NCI-H82 treated with DMSO at 0.1 percent for 48 hours (cell line): ENCODE measurements at regions not wholly inside any gene's neighbourhood (a gene's known extent, or its start where the extent isn't known, plus 50 kb on each side); places are given as distances from the start of the nearest gene placed in this dataset.

Source experiments
- DNase-seq: peaks from one replicate; lab custom pipeline; 2025; ENCODE audit not compliant: unreplicated experiment; lab: John Stamatoyannopoulos, UW

DNA sequence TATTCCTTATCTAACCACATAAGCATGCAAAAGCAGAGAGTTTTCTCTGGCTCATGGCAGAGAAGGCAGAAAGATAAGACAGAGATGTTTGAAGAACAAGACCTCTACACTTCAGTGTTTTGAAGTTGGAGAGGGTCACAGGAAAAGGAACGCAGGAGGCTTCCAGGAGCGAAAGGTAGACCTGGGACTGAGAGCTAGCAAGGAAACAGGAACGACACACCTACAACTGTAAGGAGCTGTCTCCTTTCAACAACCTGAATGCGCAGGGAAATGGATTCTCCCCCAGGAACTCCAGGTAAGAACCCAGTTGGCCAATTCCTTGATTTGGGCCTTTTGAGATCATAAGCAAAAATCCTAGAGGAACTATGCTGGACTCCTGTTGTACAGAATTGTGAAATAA lies 746.6 kb upstream of the DDX18 start:
- no peak for DNase-seq

DNA sequence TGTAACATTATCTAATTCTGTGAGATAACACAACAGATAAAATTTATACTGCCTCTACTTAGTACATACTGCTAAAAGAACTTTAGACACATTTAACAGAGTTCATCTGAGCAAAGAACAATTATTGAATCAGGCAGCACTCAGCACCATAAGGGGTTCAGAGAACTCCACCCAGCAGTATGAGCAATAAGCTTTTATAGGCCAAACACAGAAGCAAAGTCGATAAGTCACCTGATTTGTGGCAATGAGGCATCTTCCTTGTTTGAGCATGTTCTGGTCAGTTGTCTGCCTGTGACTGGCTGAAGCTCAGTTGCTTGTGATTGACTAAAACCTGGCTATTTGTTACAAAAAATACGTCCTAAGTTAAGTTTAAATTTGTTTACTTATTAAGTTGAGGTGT lies 746.1 kb upstream of the DDX18 start:
- DNase-seq = no peak

DNA sequence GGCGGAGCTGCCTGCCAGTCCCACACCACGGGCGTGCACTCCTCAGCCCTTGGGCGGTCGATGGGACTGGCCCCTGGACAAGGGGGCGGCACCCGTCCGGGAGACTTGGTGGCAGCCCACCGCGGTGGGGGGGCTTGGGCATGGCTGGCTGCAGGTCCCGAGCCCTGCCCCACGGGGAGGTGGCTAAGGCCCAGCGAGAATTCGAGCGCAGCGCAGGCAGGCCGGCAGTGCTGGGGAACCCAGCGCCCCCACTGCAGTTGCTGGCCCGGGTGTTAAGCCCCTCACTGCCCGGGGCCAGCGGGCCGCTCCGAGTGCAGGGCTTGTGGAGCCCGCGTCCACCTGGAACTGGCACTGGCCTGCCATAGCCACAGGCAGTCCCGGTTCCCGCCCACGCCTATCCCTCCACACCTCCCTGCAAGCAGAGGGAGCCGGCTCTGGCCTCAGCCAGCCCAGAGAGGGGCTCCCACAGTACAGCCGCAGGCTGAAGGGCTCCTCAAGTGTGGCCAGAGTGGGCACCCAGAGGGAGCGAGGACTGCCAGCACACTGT lies 742.9 kb upstream of the DDX18 start:
- no peak for DNase-seq

DNA sequence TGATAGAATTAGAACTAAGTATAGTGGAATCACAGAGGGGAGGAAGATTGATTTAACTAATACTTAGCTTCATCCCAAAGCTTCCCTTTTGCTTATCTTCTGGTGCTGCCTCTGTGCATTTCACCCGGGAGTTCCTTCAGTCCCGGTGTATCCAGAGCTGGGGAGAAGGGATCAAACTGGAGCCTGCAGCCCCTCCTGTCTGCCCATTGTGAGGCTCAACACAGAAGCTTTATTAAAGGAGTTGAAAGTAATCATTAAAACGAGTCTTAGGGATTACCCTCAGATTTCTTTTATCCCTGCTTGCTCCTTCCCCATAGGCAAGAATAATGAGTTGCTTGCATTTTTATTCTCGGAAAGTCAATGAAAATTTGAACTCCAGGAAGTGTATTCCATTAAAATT lies 739.7 kb upstream of the DDX18 start:
- DNase-seq = no peak

DNA sequence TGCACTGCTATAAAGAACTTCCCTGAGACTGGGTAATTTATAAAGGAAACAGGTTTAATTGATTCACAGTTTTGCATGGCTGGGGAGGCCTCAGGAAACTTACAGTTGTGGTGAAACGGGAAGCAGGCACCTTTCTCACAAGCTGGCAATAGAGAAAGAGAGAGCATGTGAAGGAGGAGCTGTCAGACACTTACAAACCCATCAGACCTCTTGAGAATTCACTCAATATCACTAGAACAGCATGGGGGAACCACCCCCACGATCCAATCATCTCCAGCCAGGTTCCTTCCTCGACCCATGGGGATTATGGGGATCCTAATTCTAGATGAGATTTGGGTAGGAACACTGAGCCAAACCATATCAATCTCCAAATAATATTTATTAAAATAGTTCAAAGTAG lies 729.2 kb upstream of the DDX18 start:
- DNase-seq = no peak

DNA sequence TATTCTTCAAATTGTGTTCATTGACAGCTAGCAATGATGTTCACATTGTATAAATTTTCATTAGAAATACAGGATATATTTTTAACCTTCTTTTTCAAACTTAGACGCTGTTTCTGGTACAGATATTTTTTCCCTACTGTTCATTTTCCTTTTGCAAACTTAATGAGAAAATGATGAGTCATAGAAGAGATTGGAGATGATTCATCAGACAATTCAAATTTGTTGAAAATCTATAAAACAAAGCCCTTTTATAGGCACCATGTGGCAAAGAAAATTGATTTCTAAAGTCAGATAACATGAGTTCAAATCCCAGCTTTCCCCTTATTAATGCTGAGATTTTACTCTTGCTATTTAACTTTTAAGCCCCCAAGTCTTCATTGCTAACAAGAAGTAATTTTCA lies 728.8 kb upstream of the DDX18 start:
- no peak for DNase-seq

DNA sequence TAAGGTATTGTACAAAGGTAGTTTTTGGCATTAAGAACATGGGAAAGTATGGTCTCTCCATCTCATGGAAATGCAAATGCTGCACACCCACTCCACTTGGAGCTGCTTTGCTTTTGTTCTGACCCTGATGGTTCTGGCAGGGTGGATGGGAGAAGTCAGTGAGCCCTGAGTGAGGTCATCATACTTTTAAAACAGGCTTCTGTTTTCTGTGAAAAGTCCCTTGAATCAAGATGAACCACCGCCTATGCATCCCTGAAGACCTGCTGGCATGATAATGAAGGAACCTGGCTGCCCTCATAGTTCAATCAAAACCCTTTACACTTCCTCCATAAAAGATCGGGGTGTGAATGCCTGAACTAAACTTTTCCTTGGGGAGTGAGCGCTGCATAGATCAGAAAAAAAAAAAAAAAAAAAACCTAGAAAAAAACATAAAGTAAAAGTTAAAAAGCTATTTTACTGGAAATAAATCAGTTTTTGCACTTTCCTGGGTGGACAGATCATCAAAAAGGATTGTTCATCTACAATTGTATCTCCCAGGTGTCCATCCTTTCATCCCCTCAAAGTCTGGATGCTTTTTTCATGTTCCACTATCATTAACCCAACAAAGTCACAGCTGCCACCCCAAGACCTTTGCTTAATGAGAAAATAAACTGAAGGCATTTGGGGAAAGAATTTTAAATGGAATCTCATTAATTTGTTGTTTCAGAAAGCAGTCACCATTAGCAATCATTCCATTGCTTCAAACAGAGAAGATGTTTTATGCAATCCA lies 728.1 kb upstream of the DDX18 start:
- no peak for DNase-seq

DNA sequence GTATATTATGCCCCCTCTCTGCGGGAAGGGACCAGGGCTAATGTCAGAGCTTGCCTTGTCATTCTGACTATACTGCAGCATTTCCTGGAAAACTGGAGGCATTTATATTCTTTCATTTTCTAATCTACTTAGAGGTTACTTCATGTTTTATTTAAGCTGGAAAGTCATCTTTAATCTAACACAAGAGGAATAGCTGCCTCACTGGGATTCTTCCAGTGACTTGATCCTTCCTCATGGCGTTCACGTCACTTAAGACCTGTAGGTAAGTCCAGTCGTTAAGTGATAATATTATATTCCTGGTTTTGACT lies 727.6 kb upstream of the DDX18 start:
- no peak for DNase-seq

DNA sequence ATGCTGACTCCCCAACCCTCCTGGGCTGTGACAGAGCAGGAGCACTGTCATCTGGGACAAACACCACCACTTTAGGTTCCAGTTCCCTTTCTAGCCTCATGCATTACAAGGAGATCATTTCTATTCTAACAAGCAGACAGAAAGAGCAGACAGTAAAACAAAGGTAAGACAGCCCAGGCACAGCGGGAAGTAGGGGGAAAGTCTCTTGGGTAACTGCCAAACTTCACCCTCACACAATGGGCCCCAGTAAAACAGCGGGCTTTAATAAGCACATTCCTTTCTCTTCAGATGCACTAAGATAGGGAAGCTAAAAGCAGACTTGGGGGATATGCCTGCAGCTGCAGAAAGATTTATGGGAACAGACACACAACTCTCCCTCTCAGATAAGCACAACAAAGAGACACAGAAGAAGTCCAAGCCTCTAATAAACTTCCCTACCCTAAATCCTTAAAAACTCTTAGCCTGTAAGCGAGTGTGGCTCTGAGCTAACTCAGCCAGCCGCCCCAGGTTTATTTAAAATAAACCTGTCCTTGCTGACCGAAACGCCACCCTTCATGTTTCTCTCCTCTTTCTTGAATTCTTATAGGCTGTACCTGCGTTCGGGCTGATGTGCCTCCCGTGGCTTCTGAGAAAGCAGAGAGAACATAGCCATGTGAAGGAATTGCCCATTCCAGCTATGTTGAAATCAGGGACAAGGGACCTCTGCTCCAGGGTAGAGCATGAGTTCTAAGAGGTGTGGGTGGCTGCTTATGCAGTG lies 726.8 kb upstream of the DDX18 start:
- DNase-seq = no peak

DNA sequence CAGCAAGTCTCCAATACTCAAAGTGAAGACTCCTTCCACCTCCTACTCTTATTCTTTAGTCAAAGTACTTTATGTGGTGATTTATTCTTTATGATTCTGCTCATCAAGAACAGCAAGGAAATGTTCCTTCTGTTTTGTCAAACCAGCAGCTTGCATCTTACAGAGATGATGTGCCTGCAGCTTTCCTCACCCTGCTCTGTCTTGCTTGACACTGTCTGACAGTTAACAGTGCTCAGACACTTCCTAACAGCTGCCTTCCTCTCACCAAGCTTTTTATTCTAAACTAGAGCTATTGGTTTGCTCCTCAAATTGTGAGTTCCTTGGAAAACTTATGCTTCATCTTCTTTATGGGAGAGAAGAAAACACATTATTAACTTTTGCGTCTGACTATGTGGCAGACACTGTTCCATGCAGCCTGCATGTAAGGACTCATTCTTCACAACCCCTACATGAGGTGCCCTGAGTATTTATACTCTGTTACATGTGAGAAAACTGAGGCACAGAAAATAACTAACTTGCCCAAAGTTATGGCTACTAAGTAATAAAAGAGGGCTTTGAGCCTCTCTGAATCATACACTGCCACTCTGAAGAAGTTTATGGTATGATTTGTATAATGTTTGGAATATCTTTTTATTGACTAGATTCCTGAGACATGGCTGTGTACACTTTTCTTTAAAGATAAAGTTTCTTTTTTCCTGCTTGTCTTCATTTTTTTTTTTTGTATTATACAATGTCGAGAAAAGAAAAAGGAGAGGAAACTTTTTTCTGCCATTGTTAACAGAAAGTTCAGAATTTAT lies 723.3 kb upstream of the DDX18 start:
- no peak for DNase-seq

DNA sequence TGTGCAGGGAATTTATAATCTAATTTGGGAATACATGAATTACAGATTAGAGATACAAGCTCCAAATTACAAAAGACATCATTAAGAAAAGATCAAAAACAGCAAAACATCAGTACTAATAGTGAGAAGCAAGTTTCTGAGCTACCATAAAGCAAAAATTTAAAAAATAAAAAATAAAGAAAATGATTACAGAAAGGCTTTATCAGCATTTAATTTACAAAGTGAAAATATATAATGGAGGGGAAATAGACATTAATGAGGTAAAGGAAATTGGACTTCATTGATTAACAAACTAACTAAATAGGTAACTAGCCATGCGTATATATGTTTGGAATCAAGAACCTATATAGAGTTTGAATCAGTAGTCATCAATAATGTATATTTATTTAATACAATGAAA lies 712.9 kb upstream of the DDX18 start:
- no peak for DNase-seq

DNA sequence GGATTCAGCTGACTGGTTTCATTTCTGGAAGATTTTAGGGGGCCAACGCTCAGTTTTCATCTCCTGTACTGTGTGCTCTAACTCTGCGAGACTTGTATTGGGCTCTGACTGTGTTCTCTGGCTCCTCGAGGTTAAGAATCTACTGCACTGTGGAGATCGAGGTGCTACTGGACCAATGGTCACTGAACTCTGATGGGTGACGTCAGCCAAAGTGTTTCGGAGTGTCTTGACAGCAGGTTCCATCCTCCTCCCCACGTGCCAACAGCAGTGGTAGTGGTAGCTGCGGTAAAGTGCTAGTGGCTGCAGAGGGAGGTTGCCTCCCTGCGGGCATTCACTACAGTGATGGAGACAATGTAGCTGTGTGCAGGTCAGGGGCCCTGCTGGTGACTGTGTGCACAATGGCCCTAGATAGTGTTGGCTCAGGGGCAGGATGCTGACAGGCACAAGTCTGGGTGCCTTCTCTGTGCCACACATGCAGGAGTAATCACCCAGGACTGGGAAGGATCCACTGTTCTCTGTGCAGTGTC lies 705.7 kb upstream of the DDX18 start:
- no peak for DNase-seq

DNA sequence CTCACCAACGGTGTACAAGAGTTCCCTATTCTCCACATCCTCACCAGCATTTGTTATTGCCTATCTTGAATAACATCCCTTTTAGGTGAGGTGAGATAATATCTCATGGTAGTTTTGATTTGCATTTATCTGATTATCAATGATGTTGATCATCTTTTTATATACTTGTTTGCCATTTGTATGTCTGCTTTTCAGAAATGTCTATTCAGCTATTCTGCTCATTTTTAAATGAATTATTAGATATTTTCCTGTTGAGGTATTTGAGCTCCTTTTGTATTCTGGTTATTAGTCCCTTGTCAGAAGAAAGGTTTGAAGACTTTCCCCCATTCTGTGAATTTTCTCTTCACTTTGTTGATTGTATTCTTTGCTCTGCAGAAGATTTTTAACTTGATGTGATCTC lies 695.5 kb upstream of the DDX18 start:
- no peak for DNase-seq

DNA sequence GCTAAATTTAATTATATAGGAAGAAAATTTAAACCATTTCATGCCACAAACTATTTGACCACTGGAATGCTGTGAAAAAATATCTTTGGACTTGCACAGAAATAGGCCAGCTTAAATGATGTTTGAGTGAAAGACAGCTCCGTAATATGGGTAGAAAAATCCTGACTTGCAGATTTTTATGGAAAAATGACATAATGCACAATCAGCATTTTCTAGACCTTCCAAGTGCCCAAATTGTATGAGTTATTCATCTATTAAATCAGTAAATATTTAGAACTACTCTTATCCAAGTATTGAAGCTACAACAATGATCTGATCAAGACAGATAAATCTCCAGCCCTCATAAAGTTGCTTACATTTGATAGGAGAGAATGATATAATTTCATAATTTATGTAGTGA lies 691.1 kb upstream of the DDX18 start:
- DNase-seq = no peak

DNA sequence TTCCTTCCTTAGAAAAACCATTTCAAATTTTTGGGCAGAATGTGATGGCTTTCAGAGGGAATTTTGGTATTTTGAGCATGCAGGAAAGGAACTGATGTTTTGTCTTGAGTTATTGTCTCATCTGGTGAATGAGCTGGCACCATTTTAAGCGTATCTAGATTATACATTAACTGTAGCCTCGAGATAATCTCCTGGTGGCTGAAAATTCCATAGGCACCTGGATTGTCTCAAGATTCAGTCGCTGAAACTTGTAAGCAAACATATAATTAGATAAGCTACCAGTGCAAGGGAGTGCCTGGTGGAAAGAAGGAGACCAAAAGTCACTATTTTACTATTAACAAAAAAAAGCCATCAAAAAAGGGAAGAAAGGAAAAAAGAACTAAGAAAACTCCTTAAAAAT lies 687.8 kb upstream of the DDX18 start:
- DNase-seq = no peak

DNA sequence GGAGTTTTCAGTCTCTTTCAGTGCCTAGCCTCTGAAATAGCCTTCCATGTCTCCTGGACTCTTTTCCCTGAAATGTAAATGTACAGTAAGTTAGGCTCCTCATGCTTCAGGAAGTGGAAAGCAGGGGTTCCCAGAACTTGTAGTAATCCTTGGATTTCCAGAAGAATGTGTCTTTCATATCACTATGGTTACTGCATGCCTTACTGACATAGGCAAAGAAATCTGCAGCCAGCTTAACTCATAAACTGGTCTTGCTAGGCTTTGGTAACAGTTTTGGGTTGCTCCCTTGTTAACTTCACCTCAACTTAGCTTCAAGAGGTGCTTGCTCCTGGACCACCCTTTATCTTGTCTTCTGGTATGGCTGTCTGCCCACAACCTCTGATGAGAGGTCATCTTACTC lies 686.8 kb upstream of the DDX18 start:
- no peak for DNase-seq

DNA sequence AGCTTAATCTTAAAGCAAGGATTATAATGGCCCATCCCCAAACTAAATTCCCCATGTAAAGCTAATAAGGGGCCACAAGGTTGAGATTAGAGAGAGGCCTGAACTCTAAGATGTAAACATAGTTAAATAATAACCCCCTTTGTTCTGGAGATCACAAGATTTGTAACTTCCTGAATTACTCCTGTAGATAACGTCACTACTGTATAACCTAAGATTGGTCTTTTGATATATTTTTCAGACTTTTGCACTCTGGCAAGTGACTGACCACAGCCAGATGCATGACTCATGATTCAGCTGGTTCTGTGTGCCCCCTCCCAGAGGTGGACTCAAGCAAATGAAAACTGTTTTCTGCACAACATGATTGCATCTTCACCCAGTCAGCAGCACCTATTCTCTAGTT lies 686.0 kb upstream of the DDX18 start:
- DNase-seq = no peak

DNA sequence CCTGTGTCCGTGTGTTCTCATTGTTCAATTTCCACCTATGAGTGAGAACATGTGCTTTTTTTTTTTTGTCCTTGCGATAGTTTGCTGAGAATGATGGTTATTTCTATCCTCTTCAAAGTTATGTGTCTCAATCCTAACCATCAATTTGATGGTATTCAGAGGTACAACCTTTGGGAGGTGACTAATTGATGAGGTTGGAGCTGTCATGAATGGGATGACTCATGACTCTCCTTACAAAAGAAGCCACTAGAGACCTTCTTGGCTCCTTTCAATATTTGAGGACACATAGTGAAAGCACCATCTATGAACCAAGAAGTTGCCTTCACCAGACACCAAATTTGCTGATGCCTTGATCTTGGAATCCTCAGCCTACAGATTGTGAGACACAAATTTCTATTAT lies 677.1 kb upstream of the DDX18 start:
- DNase-seq = no peak

DNA sequence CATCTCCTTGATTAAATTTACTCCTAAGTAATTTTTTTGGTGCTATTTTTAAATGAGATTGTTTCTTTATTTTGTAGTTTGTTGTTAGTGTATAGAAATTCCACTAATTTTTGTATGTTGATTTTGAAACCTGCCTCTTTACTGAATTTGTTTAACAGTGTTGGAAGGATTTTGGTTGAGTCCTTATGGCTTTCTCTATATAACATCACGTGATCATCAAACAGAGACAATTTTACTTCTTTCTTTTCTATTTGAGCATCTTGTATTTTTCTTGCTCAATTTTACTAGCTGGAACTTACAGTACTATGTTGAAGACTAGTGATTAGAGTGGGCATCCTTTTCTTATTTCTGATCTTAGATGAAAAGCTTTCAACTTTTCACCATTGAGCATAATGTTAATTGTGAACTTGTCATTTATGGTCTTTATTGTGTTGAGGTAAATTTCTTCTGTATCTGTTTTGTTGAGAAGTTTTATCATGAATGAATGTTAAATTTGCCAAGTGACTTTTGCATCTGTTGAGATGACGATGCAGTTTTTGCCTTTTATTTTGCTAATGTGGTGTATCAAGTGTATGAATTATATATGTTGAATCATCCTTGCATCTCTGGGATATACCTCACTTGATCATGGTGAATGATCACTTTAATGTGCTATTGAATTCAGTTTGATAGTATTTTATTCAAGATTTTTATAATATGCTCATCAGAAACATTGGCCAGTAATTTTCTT lies 645.3 kb upstream of the DDX18 start:
- no peak for DNase-seq

DNA sequence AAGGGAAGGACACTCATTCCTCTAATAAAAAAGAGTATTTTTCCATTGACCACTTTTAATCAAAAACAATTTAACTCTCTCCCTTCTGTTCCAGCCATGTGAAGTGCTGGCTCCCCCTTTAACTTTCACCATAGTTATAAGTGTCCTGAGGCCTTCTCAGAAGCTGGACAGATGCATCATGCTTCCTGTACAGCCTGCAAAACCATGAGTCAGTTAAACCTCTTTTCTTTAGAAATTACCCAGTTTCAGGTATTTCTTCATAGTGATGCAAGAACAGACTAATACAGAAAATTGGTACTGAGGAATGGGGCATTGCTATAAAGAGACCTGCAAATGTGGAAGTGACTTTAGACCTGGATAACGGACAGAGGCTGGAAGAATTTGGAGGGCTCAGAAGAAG lies 643.6 kb upstream of the DDX18 start:
- no peak for DNase-seq

DNA sequence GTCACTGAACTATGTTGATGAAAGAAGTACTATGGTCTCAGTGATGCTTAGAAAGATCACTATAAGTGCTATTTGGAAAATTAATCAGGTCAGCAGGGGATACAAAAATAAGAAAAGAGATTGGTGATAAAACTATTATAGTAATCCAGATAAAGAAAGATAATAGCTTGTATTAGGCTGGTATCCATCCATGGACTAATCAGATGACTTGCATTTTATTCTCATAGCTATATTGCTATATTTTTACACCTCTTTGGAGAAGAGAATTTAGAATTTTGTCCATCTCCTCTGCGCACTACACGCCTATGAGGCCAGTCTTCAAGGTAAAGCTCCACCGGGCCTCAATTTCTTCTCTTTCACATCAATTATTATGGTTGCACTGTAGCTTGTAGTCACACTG lies 635.1 kb upstream of the DDX18 start:
- no peak for DNase-seq
